GM23338 (cell line): ENCODE measurements at regions not wholly inside any gene's neighbourhood (a gene's known extent, or its start where the extent isn't known, plus 50 kb on each side); places are given as distances from the start of the nearest gene placed in this dataset.

Source experiments
- ATAC-seq: fragments of 200-7000 bp; cut with Tn5 transposase; 3 replicates; pipeline ENCODE4 v1.9.1; 2020
- DNase-seq: peaks from one replicate; pipeline ENCODE4 v3.0.0-alpha.2; 2015; ENCODE audit warnings: low spot score
- H2AFZ ChIP-seq: fragments of 200-600 bp; sonication (generic); 2 replicates; pipeline ENCODE4 v1.8.0; 2016; ENCODE audit warnings: antibody characterized with exemption, mild to moderate bottlenecking, moderate library complexity
- H3F3A ChIP-seq: fragments of 200-600 bp; sonication (generic); replicated peaks from 2 replicates; pipeline ENCODE4 v1.8.0; 2017; ENCODE audit warnings: antibody characterized with exemption, mixed run types, low read depth
- H3K27ac ChIP-seq: fragments of 200-600 bp; sonication (generic); 2 replicates; pipeline ENCODE4 v1.6.1; 2016; ENCODE audit warnings: low read depth
- H3K27me3 ChIP-seq: fragments of 200-600 bp; sonication (generic); 2 replicates; pipeline ENCODE4 v1.8.0; 2016; ENCODE audit warnings: mild to moderate bottlenecking, mixed run types, moderate library complexity; ENCODE audit not compliant: insufficient read depth
- H3K36me3 ChIP-seq: fragments of 200-600 bp; sonication (generic); 2 replicates; pipeline ENCODE4 v1.8.0; 2016; ENCODE audit warnings: mild to moderate bottlenecking; ENCODE audit not compliant: insufficient read depth
- H3K4me1 ChIP-seq: fragments of 200-600 bp; sonication (generic); 2 replicates; pipeline ENCODE4 v1.8.0; 2016; ENCODE audit warnings: mild to moderate bottlenecking, moderate library complexity; ENCODE audit not compliant: insufficient read depth
- H3K4me2 ChIP-seq: fragments of 200-600 bp; sonication (generic); 2 replicates; pipeline ENCODE4 v1.7.1; 2017; ENCODE audit warnings: mixed run types
- H3K4me3 ChIP-seq: fragments of 200-600 bp; sonication (generic); 2 replicates; pipeline ENCODE4 v1.6.1; 2016; ENCODE audit warnings: mixed run types
- H3K79me2 ChIP-seq: fragments of 200-600 bp; sonication (generic); replicated peaks from 2 replicates; pipeline ENCODE4 v1.8.0; 2017; ENCODE audit warnings: mild to moderate bottlenecking; ENCODE audit not compliant: insufficient read depth
- H3K9me2 ChIP-seq: fragments of 200-600 bp; sonication (generic); 2 replicates; pipeline ENCODE4 v1.8.0; 2017; ENCODE audit not compliant: insufficient read depth
- H4K20me1 ChIP-seq: fragments of 200-600 bp; sonication (generic); replicated peaks from 2 replicates; pipeline ENCODE4 v1.8.0; 2017; ENCODE audit warnings: mild to moderate bottlenecking; ENCODE audit not compliant: insufficient read depth
- H3K27ac Mint-ChIP-seq: 2 replicates; pipeline ENCODE4 v1.8.0; 2020; ENCODE audit warnings: inconsistent platforms, mild to moderate bottlenecking, moderate library complexity, mixed read lengths
- H3K27me3 Mint-ChIP-seq: 3 replicates; pipeline ENCODE4 v1.8.0; 2022; ENCODE audit warnings: low read depth, mild to moderate bottlenecking, moderate library complexity, mixed read lengths, inconsistent platforms; ENCODE audit not compliant: insufficient read depth, poor library complexity
- H3K36me3 Mint-ChIP-seq: 3 replicates; pipeline ENCODE4 v1.8.0; 2021; ENCODE audit warnings: low read depth, mild to moderate bottlenecking, inconsistent platforms, moderate library complexity, mixed read lengths
- H3K4me1 Mint-ChIP-seq: 3 replicates; pipeline ENCODE4 v1.8.0; 2020; ENCODE audit warnings: mild to moderate bottlenecking, inconsistent platforms, mixed read lengths
- H3K4me3 Mint-ChIP-seq: 3 replicates; pipeline ENCODE4 v1.8.0; 2021; ENCODE audit warnings: moderate library complexity, mild to moderate bottlenecking, inconsistent platforms, mixed read lengths
- H3K9me3 Mint-ChIP-seq: 3 replicates; pipeline ENCODE4 v1.8.0; 2020; ENCODE audit warnings: moderate library complexity, mild to moderate bottlenecking, inconsistent platforms, mixed read lengths
- CREB1 ChIP-seq: fragments of 250-450 bp; sonication (Bioruptor Pico); IDR thresholded peaks from 2 replicates; pipeline ENCODE4 v1.5.0; 2020; ENCODE audit warnings: low read depth, mild to moderate bottlenecking, moderate library complexity
- JUNB ChIP-seq: IDR thresholded peaks from one replicate; pipeline ENCODE4 v1.6.1; 2016; ENCODE audit warnings: antibody characterized with exemption; ENCODE audit not compliant: unreplicated experiment
- NANOG ChIP-seq: IDR thresholded peaks from 2 replicates; pipeline ENCODE4 v1.6.1; 2016; ENCODE audit warnings: antibody characterized with exemption, borderline replicate concordance
- POLR2AphosphoS5 ChIP-seq: IDR thresholded peaks from 2 replicates; pipeline ENCODE4 v1.6.1; 2016; ENCODE audit warnings: antibody characterized with exemption, low read depth
- STAT1 ChIP-seq: IDR thresholded peaks from one replicate; pipeline ENCODE4 v1.6.1; 2016; ENCODE audit warnings: antibody characterized with exemption; ENCODE audit not compliant: unreplicated experiment
- ZNF114 ChIP-seq: fragments of 250-450 bp; sonication (Bioruptor Pico); IDR thresholded peaks from 2 replicates; pipeline ENCODE4 v1.5.0; 2020; ENCODE audit warnings: mild to moderate bottlenecking, moderate library complexity
- ZNF331 ChIP-seq: fragments of 250-450 bp; sonication (Bioruptor Pico); IDR thresholded peaks from 2 replicates; pipeline ENCODE4 v1.5.0; 2020; ENCODE audit warnings: low read depth, mild to moderate bottlenecking, moderate library complexity
- ZNF462 ChIP-seq: fragments of 250-450 bp; sonication (Bioruptor Pico); IDR thresholded peaks from 2 replicates; pipeline ENCODE4 v1.5.0; 2020; ENCODE audit warnings: mild to moderate bottlenecking, moderate library complexity
- TF ChIP-seq, protein P1 (sequence below), 2 experiments: fragments of 200-600 bp in 1 of 2; sonication (generic) in 1 of 2; conservative IDR thresholded peaks; 2 replicates each; pipeline versions ENCODE4 v1.5.1 to v1.6.1; 2016 to 2017; ENCODE audit warnings: antibody characterized with exemption in 2 of 2, low read depth in 2 of 2, mild to moderate bottlenecking in 2 of 2, moderate library complexity in 1 of 2
- TF ChIP-seq, protein P2 (sequence below): IDR thresholded peaks from 2 replicates; pipeline ENCODE4 v1.6.1; 2016; ENCODE audit warnings: antibody characterized with exemption
- TF ChIP-seq, protein P3 (sequence below): IDR thresholded peaks from one replicate; pipeline ENCODE4 v1.6.1; 2018; ENCODE audit warnings: antibody characterized with exemption; ENCODE audit not compliant: unreplicated experiment

- TF ChIP-seq ZNF462 (CRISPR knock-in tag) (no peak), ZNF331 (CRISPR knock-in tag) (no peak), JUNB (no peak), POLR2AphosphoS5 (no peak), NANOG (no peak)
Measured at GRCh38 chr4:19293781-19294180, 957.9 kb upstream of the SLIT2 start (continued).

GRCh38 chr4:19293080-19293479, 958.6 kb upstream of the SLIT2 start:
- no peak overlapping the region for H3K4me3 Mint-ChIP-seq
- H3K4me1 Mint-ChIP-seq = no peaks in the 10 kb centered on the region
- no peaks in the 10 kb centered on the region for H3K27me3 Mint-ChIP-seq
- peaks cover 44% of the 10 kb centered on the region for H3K9me3 Mint-ChIP-seq
- Histone ChIP-seq H3K36me3 (peaks cover 7% of the 10 kb centered on the region; the same call in 1 of the 2 replicates), H3F3A (no peaks in the 10 kb centered on the region), H3K79me2 (no peaks in the 10 kb centered on the region), H3K4me1 (no peaks in the 10 kb centered on the region), H4K20me1 (no peaks in the 10 kb centered on the region), H3K9me2 (0 out of 2 replicates have a peak, but pooled peaks cover 6% of the 10 kb centered on the region), H3K4me3 (no peak overlapping the region), H3K27me3 (no peaks in the 10 kb centered on the region), H3K4me2 (no peak overlapping the region), H3K27ac (no peak overlapping the region), H2AFZ (no peak overlapping the region)
- no peak for DNase-seq
- H3K27ac Mint-ChIP-seq = no peak overlapping the region
- peaks cover 31% of the 10 kb centered on the region for H3K36me3 Mint-ChIP-seq
- no peak for ATAC-seq
- TF ChIP-seq ZNF114 (CRISPR knock-in tag) (no peak), JUNB (no peak), POLR2AphosphoS5 (no peak), NANOG (no peak), STAT1 (no peak), CREB1 (no peak)
- TF ChIP-seq, protein P1, sequence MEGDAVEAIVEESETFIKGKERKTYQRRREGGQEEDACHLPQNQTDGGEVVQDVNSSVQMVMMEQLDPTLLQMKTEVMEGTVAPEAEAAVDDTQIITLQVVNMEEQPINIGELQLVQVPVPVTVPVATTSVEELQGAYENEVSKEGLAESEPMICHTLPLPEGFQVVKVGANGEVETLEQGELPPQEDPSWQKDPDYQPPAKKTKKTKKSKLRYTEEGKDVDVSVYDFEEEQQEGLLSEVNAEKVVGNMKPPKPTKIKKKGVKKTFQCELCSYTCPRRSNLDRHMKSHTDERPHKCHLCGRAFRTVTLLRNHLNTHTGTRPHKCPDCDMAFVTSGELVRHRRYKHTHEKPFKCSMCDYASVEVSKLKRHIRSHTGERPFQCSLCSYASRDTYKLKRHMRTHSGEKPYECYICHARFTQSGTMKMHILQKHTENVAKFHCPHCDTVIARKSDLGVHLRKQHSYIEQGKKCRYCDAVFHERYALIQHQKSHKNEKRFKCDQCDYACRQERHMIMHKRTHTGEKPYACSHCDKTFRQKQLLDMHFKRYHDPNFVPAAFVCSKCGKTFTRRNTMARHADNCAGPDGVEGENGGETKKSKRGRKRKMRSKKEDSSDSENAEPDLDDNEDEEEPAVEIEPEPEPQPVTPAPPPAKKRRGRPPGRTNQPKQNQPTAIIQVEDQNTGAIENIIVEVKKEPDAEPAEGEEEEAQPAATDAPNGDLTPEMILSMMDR (conservative IDR thresholded peaks at IDR 0.05; ENCODE audit: low read depth in 2 of 2) = no peak
- TF ChIP-seq, protein P2, sequence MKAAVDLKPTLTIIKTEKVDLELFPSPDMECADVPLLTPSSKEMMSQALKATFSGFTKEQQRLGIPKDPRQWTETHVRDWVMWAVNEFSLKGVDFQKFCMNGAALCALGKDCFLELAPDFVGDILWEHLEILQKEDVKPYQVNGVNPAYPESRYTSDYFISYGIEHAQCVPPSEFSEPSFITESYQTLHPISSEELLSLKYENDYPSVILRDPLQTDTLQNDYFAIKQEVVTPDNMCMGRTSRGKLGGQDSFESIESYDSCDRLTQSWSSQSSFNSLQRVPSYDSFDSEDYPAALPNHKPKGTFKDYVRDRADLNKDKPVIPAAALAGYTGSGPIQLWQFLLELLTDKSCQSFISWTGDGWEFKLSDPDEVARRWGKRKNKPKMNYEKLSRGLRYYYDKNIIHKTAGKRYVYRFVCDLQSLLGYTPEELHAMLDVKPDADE = no peak
- TF ChIP-seq, protein P3, sequence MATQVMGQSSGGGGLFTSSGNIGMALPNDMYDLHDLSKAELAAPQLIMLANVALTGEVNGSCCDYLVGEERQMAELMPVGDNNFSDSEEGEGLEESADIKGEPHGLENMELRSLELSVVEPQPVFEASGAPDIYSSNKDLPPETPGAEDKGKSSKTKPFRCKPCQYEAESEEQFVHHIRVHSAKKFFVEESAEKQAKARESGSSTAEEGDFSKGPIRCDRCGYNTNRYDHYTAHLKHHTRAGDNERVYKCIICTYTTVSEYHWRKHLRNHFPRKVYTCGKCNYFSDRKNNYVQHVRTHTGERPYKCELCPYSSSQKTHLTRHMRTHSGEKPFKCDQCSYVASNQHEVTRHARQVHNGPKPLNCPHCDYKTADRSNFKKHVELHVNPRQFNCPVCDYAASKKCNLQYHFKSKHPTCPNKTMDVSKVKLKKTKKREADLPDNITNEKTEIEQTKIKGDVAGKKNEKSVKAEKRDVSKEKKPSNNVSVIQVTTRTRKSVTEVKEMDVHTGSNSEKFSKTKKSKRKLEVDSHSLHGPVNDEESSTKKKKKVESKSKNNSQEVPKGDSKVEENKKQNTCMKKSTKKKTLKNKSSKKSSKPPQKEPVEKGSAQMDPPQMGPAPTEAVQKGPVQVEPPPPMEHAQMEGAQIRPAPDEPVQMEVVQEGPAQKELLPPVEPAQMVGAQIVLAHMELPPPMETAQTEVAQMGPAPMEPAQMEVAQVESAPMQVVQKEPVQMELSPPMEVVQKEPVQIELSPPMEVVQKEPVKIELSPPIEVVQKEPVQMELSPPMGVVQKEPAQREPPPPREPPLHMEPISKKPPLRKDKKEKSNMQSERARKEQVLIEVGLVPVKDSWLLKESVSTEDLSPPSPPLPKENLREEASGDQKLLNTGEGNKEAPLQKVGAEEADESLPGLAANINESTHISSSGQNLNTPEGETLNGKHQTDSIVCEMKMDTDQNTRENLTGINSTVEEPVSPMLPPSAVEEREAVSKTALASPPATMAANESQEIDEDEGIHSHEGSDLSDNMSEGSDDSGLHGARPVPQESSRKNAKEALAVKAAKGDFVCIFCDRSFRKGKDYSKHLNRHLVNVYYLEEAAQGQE = no peak
